Dendritic cell treated with granulocyte-macrophage colony-stimulating factor and Interleukin-4, amounts not matched to agents 40 ng/mL and 50 ng/mL, for 4 days (primary cell): ENCODE measurements at regions not wholly inside any gene's neighbourhood (a gene's known extent, or its start where the extent isn't known, plus 50 kb on each side); places are given as distances from the start of the nearest gene placed in this dataset.

Source experiments
- H3K27ac Mint-ChIP-seq: one replicate; pipeline ENCODE4 v1.8.0; 2022; ENCODE audit warnings: mild to moderate bottlenecking, mixed read lengths
- H3K27me3 Mint-ChIP-seq: one replicate; pipeline ENCODE4 v1.8.0; 2022; ENCODE audit warnings: mild to moderate bottlenecking, mixed read lengths
- H3K36me3 Mint-ChIP-seq: one replicate; pipeline ENCODE4 v1.8.0; 2022; ENCODE audit warnings: low read depth, mixed read lengths
- H3K4me1 Mint-ChIP-seq: one replicate; pipeline ENCODE4 v1.8.0; 2022; ENCODE audit warnings: low read depth, mixed read lengths
- H3K4me3 Mint-ChIP-seq: one replicate; pipeline ENCODE4 v1.8.0; 2022; ENCODE audit warnings: mild to moderate bottlenecking, moderate library complexity, mixed read lengths
- H3K9me3 Mint-ChIP-seq: one replicate; pipeline ENCODE4 v1.8.0; 2022; ENCODE audit warnings: mixed read lengths
- intact Hi-C: fragments of 100-400 bp; cut with micrococcal nuclease; formaldehyde crosslinking; loops from one replicate; pipeline ENCODE4 v1.15.0; 2022

DNA sequence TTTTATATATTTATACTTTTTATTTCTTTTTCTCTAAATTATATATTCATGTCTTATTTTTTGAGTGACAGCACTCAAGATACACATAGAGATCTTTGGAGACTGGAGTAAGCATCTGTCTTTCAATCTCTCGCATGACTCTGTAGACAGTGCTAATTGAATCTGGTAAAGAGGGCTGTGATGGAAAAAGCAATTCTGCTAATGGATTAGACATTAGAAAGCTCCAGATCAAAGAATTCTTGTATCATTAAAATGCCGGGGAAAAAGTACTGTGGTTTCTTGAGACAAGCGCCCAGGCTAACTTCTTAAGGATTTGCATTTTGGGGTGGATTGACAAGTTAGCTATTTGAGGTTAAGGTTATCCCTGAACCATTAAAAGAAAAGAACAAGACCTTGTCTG lies 383.1 kb upstream of the TNP1 start:
- Mint-ChIP-seq H3K27me3 (peaks cover 56% of the 10 kb centered on the region), H3K36me3 (no peaks in the 10 kb centered on the region), H3K4me3 (no peak overlapping the region), H3K4me1 (no peaks in the 10 kb centered on the region), H3K9me3 (peaks cover 1% of the 10 kb centered on the region), H3K27ac (no peak overlapping the region)
- intact Hi-C loops = no loop called here

DNA sequence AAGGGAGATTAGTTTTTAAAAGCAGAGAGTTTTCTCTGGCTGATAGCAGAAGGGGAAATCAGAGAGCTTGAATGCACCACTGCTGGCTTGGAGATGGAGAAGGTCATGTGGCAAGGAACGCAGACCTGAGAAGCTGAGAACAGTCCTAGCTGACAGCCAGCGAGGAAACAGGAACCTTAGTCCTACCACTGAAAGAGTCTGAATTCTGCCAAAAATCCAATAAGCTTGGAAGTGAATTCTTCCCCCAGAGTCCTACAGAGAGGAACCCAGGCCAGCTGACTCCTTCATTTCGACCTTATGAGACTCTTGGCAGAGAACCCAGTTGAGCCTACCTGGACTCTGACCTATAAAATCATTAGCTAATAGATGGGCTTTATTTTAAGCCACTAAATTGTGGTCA lies 371.9 kb upstream of the TNP1 start:
- H3K27me3 Mint-ChIP-seq = peaks cover 79% of the 10 kb centered on the region
- H3K36me3 Mint-ChIP-seq = no peaks in the 10 kb centered on the region
- H3K27ac Mint-ChIP-seq = no peak overlapping the region
- no peaks in the 10 kb centered on the region for H3K4me1 Mint-ChIP-seq
- H3K9me3 Mint-ChIP-seq = peaks cover 6% of the 10 kb centered on the region
- intact Hi-C loops = no loop called here
- H3K4me3 Mint-ChIP-seq = no peak overlapping the region

DNA sequence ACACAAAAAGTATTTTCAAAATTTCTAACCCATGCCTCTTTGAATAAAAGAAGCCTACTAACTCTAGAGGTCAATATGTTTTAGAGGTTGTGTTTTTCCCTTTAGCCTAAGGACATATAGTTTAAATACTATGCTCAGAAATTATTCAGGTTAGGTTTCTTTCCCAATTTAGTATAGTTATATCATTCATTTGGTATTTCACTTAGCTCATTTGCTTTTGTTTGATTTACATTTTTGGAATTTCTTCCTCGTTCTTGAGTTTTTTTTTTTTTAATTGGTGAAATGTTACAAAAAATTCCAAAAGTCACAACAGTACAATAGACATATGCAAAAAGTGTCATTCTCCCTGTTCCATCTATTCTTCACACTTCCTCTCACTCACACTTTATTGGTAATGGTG lies 371.3 kb upstream of the TNP1 start:
- Mint-ChIP-seq H3K27ac (no peak overlapping the region), H3K36me3 (no peaks in the 10 kb centered on the region), H3K4me3 (no peak overlapping the region), H3K9me3 (peaks cover under 1% of the 10 kb centered on the region), H3K4me1 (no peaks in the 10 kb centered on the region), H3K27me3 (peaks cover 78% of the 10 kb centered on the region)
- intact Hi-C loops = no loop called here

DNA sequence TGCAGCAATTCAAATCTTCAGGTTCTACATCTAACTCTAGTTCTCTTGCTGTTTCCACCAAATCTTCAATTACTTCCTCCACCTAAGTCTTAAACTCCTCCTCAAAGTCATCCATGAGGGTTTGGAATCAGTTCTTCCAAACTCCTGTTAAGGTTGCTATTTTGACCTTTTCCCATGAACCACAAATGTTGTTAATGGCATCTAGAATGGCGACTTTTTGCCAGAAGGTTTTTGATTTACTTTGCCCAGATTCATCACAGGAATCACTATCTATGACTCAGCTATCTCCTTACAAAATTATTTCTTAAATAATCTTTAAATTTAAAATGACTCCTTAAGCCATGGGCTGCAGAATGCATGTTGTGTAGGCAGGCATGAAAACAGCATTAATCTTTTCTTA lies 368.9 kb upstream of the TNP1 start:
- H3K9me3 Mint-ChIP-seq = no peaks in the 10 kb centered on the region

DNA sequence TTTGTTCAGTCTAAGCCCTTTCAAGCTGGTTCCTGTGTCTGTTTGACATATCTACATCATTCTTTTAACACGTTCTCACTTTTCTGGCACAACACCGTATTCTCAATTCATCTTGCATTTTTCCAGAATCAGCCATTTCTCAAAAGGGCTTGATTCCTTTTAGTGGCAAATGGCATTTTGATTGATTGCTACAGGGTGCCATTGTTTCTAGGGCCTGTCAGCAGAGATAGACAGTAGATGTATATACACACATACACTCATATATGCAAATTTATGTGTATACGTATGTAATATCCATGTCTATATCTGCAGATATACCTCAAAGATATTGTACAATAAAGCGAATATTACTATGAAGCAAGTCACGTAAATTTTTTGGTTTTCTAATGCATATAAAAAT lies 367.9 kb upstream of the TNP1 start:
- Mint-ChIP-seq H3K4me3 (no peak overlapping the region), H3K27me3 (peaks cover 78% of the 10 kb centered on the region)

More for the DNA sequence above, 368.9 kb upstream of the TNP1 start:
- Mint-ChIP-seq H3K27ac (no peak overlapping the region), H3K36me3 (no peaks in the 10 kb centered on the region), H3K4me1 (peaks cover 2% of the 10 kb centered on the region), H3K4me3 (no peak overlapping the region), H3K27me3 (peaks cover 78% of the 10 kb centered on the region)
- intact Hi-C loops = no loop called here

DNA sequence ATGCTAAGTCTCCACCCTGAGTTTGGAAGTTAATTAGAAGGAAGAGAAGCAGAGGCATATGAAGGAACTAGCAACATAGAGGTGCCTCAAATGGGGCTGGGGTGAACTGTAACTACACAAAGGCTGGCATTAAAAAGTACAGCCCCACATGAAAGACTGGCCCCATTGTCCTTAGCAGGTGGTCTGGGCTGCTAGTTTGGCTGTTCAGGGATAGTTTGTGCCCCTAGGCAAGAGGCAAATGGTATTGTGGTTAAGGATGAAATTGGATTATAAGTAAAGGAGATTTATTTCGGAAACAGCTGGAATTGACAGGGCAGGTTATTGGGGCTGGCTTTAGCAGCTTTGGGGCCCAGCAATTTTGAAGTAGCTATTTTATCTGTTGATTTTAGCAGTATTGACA lies 365.7 kb upstream of the TNP1 start:
- Mint-ChIP-seq H3K27me3 (peaks cover 72% of the 10 kb centered on the region), H3K9me3 (no peaks in the 10 kb centered on the region), H3K27ac (no peak overlapping the region), H3K36me3 (no peaks in the 10 kb centered on the region), H3K4me3 (no peak overlapping the region), H3K4me1 (peaks cover 26% of the 10 kb centered on the region)
- intact Hi-C loops = no loop called here

More for the DNA sequence above, 367.9 kb upstream of the TNP1 start:
- intact Hi-C loops = no loop called here
- peaks cover 9% of the 10 kb centered on the region for H3K4me1 Mint-ChIP-seq
- H3K9me3 Mint-ChIP-seq = no peaks in the 10 kb centered on the region
- H3K27ac Mint-ChIP-seq = no peak overlapping the region
- no peaks in the 10 kb centered on the region for H3K36me3 Mint-ChIP-seq

DNA sequence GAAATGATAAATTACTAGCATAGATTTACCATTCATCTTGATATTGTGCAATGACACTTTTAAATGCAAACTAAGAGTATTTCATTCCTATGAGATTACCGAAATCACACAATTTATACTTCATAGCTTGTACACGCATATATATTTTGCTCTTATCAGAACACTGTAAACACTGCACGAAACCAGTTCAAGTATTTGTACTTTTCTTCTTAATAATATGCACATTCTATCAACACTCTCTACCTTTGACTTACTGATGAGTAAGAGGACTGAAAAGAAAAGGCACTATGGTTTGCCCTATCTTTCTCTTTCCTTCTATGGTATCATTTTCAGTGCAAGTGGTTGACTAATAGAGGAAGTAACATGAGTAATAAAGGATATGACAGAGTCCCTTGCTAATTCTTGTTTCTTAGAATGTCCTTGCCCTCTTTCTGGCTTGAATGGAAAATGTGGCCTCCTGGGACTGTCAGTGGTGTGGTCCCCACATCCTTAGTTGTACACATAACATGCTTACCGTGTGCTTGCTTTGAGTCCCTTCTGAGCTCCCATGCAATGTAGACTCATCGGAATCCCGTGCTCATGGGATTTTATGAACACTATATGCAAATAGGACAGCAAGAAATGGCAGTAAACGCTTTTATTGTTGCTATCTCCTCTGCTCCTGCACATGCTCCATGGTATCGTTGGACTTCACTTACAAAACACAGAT lies 363.5 kb upstream of the TNP1 start:
- intact Hi-C loops = loop anchor here (2.0 to 5.0 kb wide), 2 partner anchors 63 to 79 kb away; no protein-coding TSS in a partner anchor
- Mint-ChIP-seq H3K4me1 (peaks cover 48% of the 10 kb centered on the region), H3K36me3 (no peaks in the 10 kb centered on the region), H3K9me3 (no peaks in the 10 kb centered on the region), H3K27ac (no peak overlapping the region), H3K4me3 (no peak overlapping the region), H3K27me3 (peaks cover 73% of the 10 kb centered on the region)

DNA sequence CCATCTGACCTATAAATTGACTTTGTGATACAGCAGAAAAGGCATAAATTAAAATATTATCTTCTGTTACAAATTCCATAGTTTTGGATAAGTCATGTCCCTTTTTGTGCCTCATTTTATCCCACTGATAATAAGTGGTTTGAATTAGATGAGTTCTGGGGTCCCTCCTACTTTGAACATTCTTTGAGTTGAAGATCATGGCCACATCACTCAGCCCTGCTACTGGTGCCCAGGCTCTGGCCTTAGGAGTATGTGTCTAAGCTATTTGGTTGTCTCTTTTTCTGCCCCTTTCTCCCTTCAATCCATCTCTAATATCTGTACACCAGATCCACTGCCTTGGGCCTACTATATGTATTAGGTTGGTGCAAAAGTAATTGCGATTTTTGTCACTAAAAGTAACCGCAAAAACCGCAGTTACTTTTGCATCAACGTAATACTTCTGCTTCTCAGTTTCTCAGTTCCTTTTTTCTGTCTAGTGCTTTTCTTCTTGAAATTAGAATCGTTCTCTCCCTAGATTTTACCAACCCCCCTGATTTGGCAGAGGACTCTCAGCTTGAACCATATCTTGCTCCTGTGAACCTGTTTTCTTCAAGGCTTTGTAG lies 362.5 kb upstream of the TNP1 start:
- peaks cover 76% of the 10 kb centered on the region for H3K27me3 Mint-ChIP-seq
- no peaks in the 10 kb centered on the region for H3K36me3 Mint-ChIP-seq
- H3K4me1 Mint-ChIP-seq = peaks cover 57% of the 10 kb centered on the region
- intact Hi-C loops = loop anchor here (2.0 to 5.0 kb wide), 2 partner anchors 62 to 80 kb away; no protein-coding TSS in a partner anchor
- no peaks in the 10 kb centered on the region for H3K9me3 Mint-ChIP-seq
- no peak overlapping the region for H3K4me3 Mint-ChIP-seq
- no peak overlapping the region for H3K27ac Mint-ChIP-seq

DNA sequence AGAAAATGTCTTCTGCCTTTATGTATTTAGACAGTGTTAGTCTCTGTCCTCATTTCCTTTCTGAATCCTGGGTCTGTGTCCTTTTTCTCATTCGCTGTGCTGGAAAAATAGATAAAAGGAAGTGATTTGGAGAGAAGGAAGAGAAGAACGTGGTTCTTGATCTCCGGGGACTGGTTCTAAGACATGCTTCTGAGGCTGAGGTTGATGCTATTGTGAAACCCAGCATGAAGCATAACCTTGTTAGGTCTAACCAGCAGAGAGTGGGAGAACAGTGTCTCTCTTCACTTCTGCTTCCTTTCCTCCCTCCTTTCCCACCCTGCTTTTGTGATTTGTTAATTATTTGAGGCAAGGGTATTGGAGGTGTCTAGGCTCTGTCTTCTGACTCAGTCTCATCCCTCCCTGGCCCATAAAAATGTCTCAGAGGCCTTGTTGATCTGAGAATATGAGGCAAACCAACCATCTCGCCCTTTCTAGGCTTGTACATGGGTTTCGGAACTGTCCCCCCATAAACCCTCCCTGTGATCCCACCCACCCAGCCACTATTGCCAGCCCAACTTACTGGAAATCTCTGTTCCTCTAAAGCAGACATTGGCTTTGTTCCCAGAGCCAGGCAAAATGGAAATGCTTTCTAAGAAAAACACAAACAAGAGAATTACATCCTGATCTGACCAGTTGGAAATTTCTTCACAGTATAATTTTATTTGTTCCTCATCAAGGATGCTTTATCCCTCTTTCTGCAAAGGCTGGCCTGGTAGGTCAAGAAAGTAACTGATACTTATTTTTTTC lies 360.6 kb upstream of the TNP1 start:
- intact Hi-C loops = loop anchor here (5.0 kb wide), 1 partner anchor 82 kb away; no protein-coding TSS in a partner anchor
- Mint-ChIP-seq H3K4me3 (no peak overlapping the region), H3K9me3 (no peaks in the 10 kb centered on the region), H3K27me3 (peaks cover 80% of the 10 kb centered on the region), H3K4me1 (peaks cover 57% of the 10 kb centered on the region), H3K36me3 (no peaks in the 10 kb centered on the region), H3K27ac (no peak overlapping the region)

DNA sequence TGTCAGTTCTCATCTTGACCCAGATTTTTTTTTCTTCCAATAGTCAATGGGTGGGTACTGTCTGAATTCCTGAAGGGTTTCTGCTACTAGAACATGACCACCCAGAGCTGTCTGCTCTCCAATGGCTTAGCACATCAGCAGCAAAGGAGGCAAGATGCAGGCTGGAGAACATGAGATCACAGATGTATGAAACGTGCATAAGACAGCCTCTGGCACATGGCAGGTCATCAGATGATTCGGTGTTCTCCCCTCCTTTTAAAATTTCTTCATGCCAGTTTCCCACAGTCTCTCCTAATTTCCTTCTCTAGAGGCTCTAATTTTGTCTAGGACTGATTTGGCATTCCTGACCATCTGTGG lies 359.3 kb upstream of the TNP1 start:
- intact Hi-C loops = no loop called here
- H3K9me3 Mint-ChIP-seq = no peaks in the 10 kb centered on the region
- no peak overlapping the region for H3K27ac Mint-ChIP-seq
- peaks cover 76% of the 10 kb centered on the region for H3K27me3 Mint-ChIP-seq
- no peak overlapping the region for H3K4me3 Mint-ChIP-seq
- peaks cover 62% of the 10 kb centered on the region for H3K4me1 Mint-ChIP-seq
- no peaks in the 10 kb centered on the region for H3K36me3 Mint-ChIP-seq

DNA sequence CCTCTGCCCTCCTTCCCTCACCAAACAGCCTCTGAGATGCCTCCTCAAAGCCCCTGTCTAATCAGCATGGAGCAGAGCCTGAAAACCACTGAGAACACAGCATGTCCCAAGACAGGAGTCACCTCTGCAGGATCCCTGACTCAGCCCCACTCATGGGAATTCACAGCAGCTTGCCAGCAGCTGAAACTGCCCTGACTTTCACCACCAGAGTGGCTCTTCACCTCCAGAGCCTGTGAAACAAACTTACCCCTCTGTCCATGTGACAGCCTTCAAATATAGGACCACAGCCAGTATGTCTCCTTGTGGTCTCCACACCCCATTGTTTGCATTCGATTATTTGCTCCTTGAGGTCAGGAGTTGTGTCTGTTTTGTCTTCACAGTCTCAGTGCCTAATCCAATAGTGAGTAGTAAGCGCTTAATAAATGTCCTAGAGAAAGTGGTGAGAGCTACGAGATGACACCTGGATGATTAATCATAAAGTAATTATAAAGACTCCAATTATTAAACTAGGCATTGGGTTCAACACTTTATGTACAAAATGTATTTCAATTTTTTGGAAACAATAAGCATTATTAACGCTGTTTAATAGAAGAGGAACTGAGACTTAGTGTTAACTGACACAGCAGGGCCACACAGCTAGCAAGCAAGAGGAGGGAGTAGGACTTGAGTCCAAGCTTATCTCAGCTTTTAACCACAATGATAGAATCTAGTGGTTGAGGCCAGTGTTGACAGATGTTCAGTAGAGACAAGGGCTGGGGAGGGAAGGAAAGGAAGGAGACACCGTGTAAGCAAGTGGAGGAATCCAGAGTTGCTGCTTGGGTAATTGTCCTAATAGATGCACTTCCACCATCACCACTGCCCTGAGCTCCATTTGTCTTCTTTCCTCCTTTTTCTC lies 358.7 kb upstream of the TNP1 start:
- H3K4me3 Mint-ChIP-seq = no peak overlapping the region
- H3K27ac Mint-ChIP-seq = no peak overlapping the region
- peaks cover 72% of the 10 kb centered on the region for H3K27me3 Mint-ChIP-seq
- intact Hi-C loops = no loop called here
- peaks cover 57% of the 10 kb centered on the region for H3K4me1 Mint-ChIP-seq
- no peaks in the 10 kb centered on the region for H3K9me3 Mint-ChIP-seq
- H3K36me3 Mint-ChIP-seq = no peaks in the 10 kb centered on the region

DNA sequence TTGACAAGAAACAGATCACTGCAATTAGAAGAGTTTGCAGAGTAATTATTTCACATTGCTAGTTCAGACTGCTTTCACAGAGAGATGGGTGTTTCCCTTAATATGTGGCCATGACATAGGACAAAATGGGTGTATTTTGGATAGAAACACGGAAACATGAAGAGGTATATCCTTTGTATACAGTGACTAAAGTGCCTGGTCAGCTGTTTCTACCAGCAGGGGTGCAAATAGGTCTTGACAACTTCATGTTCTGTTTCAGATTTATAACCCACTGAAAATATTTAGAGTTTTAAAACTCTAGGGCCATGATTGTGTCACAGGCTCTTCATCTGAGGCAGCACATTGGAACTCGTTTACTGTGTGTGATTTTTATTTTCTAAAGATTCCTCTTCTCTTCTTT lies 357.1 kb upstream of the TNP1 start:
- peaks cover 78% of the 10 kb centered on the region for H3K27me3 Mint-ChIP-seq
- no peak overlapping the region for H3K4me3 Mint-ChIP-seq

DNA sequence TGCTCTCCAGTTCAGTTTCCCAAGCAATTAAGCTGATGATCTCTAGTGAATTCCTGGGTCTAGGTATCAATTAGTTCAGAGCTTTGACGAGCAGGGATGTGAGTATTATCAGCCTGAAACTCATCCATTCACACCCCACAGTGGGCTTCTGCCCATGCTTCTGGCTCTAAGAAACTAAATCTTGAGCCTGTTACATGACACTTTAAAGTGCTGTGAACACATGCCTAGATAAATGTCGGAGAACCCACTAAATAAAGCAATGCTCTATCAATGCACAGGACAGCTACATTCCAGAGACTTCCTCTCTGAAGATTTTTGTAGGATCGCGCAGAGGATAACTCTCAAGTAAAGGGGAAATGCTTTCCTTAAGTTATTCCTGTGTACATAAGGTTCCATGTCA lies 356.5 kb upstream of the TNP1 start:
- H3K9me3 Mint-ChIP-seq = no peaks in the 10 kb centered on the region
- peaks cover 79% of the 10 kb centered on the region for H3K27me3 Mint-ChIP-seq
- no peak overlapping the region for H3K4me3 Mint-ChIP-seq
- H3K4me1 Mint-ChIP-seq = peaks cover 44% of the 10 kb centered on the region
- intact Hi-C loops = no loop called here
- H3K27ac Mint-ChIP-seq = no peak overlapping the region
- H3K36me3 Mint-ChIP-seq = no peaks in the 10 kb centered on the region

More for the DNA sequence above, 357.1 kb upstream of the TNP1 start:
- H3K4me1 Mint-ChIP-seq = peaks cover 45% of the 10 kb centered on the region
- H3K36me3 Mint-ChIP-seq = no peaks in the 10 kb centered on the region
- no peak overlapping the region for H3K27ac Mint-ChIP-seq
- intact Hi-C loops = no loop called here
- no peaks in the 10 kb centered on the region for H3K9me3 Mint-ChIP-seq
